Lower leg skin (tissue), 4 donors: ENCODE measurements at regions not wholly inside any gene's neighbourhood (a gene's known extent, or its start where the extent isn't known, plus 50 kb on each side); places are given as distances from the start of the nearest gene placed in this dataset.

Source experiments
- DNase-seq, 2 donors: peaks; one replicate each; pipeline ENCODE4 v3.0.0-alpha.2; 2019; ENCODE audit warnings: low spot score in 2 of 2
- H3K4me3 ChIP-seq: fragments of 200-600 bp; sonication (generic); 2 replicates; pipeline ENCODE4 v1.5.1; 2017; ENCODE audit warnings: mild to moderate bottlenecking, low read depth; ENCODE audit not compliant: poor library complexity, severe bottlenecking
- CTCF ChIP-seq, 3 donors: fragments of 450-650 bp; IDR thresholded peaks; one replicate each; pipeline ENCODE4 v1.5.1; 2016; ENCODE audit warnings: antibody characterized with exemption in 3 of 3, mild to moderate bottlenecking in 3 of 3, moderate library complexity in 2 of 3
- POLR2A ChIP-seq, 2 donors: fragments of 450-650 bp; IDR thresholded peaks; one replicate each; pipeline ENCODE4 v1.6.1; 2016 to 2017; ENCODE audit warnings: antibody characterized with exemption in 2 of 2, mild to moderate bottlenecking in 1 of 2, moderate library complexity in 1 of 2
- WGBS, 2 donors: methylation state at CpG; one replicate each; pipeline ENCODE4 v1.1.5; 2018; 5-methylcytosine and 5-hydroxymethylcytosine counted together
- intact Hi-C: fragments of 100-400 bp; cut with DNase I; formaldehyde crosslinking; loops from one replicate; pipeline ENCODE4 v1.15.0; 2023; ENCODE audit warnings: low total_unique reads

DNA sequence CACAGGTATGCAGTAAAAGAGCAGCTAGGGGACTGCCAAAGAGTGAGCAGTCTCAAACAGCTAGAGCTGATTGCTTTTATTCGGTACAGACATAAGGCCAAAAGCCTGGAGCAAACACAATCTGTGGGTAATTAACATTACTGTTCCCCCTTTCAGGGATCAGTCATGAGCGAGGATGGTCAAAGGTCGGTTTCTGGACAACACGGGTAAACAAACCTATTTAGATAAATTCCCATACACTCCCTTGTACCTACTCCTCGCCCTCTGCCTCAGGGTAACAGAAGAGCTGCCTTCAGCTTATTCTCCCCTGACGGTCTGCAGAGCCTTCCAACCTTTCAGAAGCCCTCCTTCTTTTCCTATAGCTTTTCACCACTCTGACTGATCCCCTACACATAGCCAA lies 586.0 kb downstream of the SUCLG1 start:
- 84 to 90% methylated on average over 6 of the region's 6 CpGs for whole genome bisulfite sequencing, 2 donors
- TF ChIP-seq POLR2A (IDR thresholded peaks at IDR 0.05) (no peak), CTCF (IDR thresholded peaks at IDR 0.05) (no peak)
- DNase-seq: no peak
- intact Hi-C loops: no loop called here
- H3K4me3 ChIP-seq: no peak overlapping the region

GRCh38 chr2:83866211-83866610 lies 592.9 kb downstream of the SUCLG1 start:
- no peak overlapping the region for H3K4me3 ChIP-seq
- WGBS, 2 donors: 70 to 76% methylated on average over 3 of the region's 3 CpGs
- intact Hi-C loops: no loop called here

DNA sequence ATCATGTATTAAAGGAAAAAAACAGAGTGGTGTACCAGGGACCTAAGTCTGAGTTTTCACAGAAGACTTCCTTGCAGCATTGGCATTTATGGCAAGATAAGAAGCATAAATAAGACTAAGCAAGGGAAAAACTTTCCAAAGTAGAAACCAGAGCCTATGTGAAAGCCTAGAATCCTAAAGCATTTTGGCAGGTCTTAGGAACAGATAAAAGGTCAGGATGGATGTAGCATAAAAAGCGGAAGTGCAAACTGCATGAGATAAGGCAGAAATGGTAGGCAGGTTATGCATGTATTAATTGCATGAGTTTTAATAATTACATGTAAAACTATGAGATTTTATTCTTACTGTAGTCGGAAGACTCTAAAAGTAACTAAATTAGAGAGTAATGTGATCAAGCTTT lies 596.5 kb downstream of the SUCLG1 start:
- intact Hi-C loops: no loop called here

More at GRCh38 chr2:83866211-83866610, 592.9 kb downstream of the SUCLG1 start:
- DNase-seq: no peak
- TF ChIP-seq CTCF (IDR thresholded peaks at IDR 0.05): no peak
- TF ChIP-seq POLR2A (IDR thresholded peaks at IDR 0.05): no peak

GRCh38 chr2:83860320-83860719 lies 598.8 kb downstream of the SUCLG1 start:
- intact Hi-C loops: no loop called here
- 64 to 74% methylated on average over 7 of the region's 7 CpGs for WGBS, 2 donors
- TF ChIP-seq CTCF (IDR thresholded peaks at IDR 0.05) (no peak), POLR2A (IDR thresholded peaks at IDR 0.05) (no peak)
- DNase-seq: no peak
- H3K4me3 ChIP-seq: no peak overlapping the region

More for the DNA sequence above, 596.5 kb downstream of the SUCLG1 start:
- TF ChIP-seq POLR2A (IDR thresholded peaks at IDR 0.05): no peak
- no peak for TF ChIP-seq CTCF (IDR thresholded peaks at IDR 0.05)
- H3K4me3 ChIP-seq: no peak overlapping the region
- DNase-seq: no peak
- 94 to 96% methylated on average over 2 of the region's 2 CpGs for WGBS, 2 donors

GRCh38 chr2:83859553-83859952 lies 599.5 kb downstream of the SUCLG1 start:
- 92 to 94% methylated on average over 1 of the region's 1 CpG for WGBS, 2 donors
- no peak overlapping the region for H3K4me3 ChIP-seq
- intact Hi-C loops: no loop called here
- TF ChIP-seq CTCF (IDR thresholded peaks at IDR 0.05) (no peak), POLR2A (IDR thresholded peaks at IDR 0.05) (no peak)
- DNase-seq: no peak

DNA sequence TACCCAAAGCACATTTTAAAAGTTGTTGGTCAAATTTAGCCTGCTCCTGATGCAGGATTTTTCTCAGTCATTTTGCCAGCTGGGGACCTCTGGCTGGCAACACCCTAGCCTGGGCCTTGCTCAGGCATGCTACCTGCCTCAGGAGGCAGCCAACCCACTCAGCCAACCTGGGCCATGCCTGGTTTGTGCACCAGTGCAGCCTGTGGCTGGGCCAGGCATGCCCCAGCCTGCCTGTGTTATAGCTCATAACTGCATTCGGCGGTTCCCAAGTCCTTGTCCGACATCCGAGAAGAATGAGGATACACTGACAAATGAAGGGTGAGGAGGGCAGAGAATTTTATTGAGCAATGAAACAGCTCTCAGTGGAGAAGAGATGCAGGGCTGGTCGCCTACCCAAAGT lies 608.0 kb downstream of the SUCLG1 start:
- DNase-seq: no peak
- intact Hi-C loops: no loop called here
- H3K4me3 ChIP-seq: no peak overlapping the region
- TF ChIP-seq POLR2A (IDR thresholded peaks at IDR 0.05) (no peak), CTCF (IDR thresholded peaks at IDR 0.05) (no peak)
- 48 to 54% methylated on average over 5 of the region's 5 CpGs for WGBS, 2 donors
